NB4 (cell line): ENCODE measurements at regions not wholly inside any gene's neighbourhood (a gene's known extent, or its start where the extent isn't known, plus 50 kb on each side); places are given as distances from the start of the nearest gene placed in this dataset.

Experiments used
- DNase-seq: peaks from one replicate; pipeline ENCODE4 v3.0.0; 2010; ENCODE audit warnings: low read depth
- H3K4me3 ChIP-seq: one replicate; pipeline ENCODE4 v1.5.1; 2011; ENCODE audit warnings: mild to moderate bottlenecking, low read depth, low read length, moderate library complexity
- MYC ChIP-seq: IDR thresholded peaks from 2 replicates; pipeline ENCODE4 v1.6.1; 2011; ENCODE audit warnings: low read depth, low read length
- POLR2A ChIP-seq: IDR thresholded peaks from 2 replicates; pipeline ENCODE4 v1.6.1; 2011; ENCODE audit warnings: mild to moderate bottlenecking; ENCODE audit not compliant: insufficient read length; ENCODE audit errors: extremely low read depth
- TF ChIP-seq, protein P1 (sequence below): IDR thresholded peaks from 2 replicates; pipeline ENCODE4 v1.6.1; 2011; ENCODE audit warnings: low read depth, low read length
- TF ChIP-seq, protein P2 (sequence below): IDR thresholded peaks from one replicate; pipeline ENCODE4 v1.5.1; 2012; ENCODE audit warnings: low read depth, low read length

DNA sequence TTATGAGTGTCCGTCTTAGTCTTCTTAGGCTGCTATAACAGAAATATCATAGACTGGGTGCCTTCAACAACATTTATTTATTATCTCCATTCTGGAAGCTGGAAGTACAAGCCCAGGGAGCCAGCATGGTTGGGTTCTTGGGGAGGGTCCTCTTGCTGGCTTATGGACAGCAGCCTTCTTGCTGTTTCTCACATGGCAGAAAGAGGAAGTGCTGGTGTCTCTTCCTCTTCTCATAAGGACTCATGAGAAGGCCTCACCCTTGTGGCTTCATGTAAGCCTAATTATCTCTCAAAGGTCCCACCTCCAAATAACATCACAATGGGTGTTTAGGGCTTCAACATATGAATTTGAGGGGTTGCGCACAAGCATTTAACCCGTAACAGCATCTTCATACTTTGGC is 207.0 kb upstream of the COX10 start:
- peak; percentile 81 for DNase-seq

DNA sequence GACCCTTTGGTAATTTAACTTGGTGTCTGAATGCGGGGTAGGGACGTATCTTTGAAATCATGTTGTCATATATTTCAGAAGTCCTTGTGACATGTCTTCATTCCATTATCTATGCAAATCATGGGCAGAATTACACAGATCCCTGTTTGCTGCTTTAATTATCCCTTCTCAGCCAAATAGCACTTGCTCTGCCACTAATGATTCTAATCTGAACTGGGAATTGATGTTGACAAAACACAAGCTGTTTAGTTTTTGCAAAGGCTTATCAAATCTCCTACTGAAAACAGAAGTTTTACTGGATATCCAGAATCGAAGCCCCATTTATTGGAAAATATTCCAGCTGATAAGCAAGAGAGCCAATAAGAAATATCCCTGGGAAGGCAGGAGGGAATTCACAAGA is 205.9 kb upstream of the COX10 start:
- no peak overlapping the region for H3K4me3 ChIP-seq
- TF ChIP-seq, protein P1, sequence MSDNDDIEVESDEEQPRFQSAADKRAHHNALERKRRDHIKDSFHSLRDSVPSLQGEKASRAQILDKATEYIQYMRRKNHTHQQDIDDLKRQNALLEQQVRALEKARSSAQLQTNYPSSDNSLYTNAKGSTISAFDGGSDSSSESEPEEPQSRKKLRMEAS = no peak
- TF ChIP-seq MYC (no peak), POLR2A (no peak)
- TF ChIP-seq, protein P2, sequence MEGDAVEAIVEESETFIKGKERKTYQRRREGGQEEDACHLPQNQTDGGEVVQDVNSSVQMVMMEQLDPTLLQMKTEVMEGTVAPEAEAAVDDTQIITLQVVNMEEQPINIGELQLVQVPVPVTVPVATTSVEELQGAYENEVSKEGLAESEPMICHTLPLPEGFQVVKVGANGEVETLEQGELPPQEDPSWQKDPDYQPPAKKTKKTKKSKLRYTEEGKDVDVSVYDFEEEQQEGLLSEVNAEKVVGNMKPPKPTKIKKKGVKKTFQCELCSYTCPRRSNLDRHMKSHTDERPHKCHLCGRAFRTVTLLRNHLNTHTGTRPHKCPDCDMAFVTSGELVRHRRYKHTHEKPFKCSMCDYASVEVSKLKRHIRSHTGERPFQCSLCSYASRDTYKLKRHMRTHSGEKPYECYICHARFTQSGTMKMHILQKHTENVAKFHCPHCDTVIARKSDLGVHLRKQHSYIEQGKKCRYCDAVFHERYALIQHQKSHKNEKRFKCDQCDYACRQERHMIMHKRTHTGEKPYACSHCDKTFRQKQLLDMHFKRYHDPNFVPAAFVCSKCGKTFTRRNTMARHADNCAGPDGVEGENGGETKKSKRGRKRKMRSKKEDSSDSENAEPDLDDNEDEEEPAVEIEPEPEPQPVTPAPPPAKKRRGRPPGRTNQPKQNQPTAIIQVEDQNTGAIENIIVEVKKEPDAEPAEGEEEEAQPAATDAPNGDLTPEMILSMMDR = no peak
- no peak for DNase-seq

More for the DNA sequence above, 207.0 kb upstream of the COX10 start:
- H3K4me3 ChIP-seq = no peak overlapping the region
- no peak for TF ChIP-seq POLR2A
- TF ChIP-seq, protein P1 = peak; percentile 69

DNA sequence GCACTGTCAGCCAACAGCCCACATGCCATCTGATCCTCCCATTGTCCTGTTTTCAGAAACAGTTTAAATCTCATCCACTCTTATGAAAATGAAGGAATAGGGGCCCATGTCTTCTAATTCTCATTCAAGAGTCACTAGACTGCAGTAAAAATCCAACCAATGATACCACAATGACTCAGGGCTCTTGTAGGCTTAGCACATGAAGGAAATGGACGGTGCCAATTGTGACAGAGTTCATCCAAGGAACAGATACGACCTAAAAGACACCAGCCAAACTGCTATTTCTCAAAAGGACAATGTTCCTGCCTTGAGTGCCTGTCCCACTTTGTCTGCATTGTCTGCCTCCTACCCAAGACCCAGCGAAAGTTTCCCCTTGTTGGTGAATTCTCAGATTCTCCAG is 204.8 kb upstream of the COX10 start:
- no peak for TF ChIP-seq POLR2A
- TF ChIP-seq, protein P1 = no peak
- peak; percentile 69 for DNase-seq
- H3K4me3 ChIP-seq = no peak overlapping the region

DNA sequence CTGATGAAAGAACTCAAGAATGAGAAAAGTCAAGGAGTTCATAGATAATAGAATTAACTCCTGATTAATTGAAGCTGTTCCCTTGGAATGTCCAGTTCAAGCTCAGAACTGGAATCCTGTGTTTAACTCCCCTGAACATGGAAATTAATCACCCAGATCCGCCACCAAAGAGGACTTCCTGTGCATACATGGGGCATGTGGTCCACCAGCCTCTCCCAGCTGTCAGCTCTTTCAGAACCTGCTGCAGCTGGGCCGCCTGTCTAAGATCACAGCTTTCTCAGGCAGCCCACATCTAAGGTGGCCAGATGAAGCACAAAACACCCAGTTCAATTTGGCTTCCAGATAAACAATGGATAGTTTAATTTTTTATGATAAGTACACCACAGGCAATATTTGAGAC is 203.7 kb upstream of the COX10 start:
- no peak for TF ChIP-seq MYC
- no peak for TF ChIP-seq POLR2A
- TF ChIP-seq, protein P2 = no peak
- TF ChIP-seq, protein P1 = no peak
- DNase-seq = no peak
- H3K4me3 ChIP-seq = no peak overlapping the region

DNA sequence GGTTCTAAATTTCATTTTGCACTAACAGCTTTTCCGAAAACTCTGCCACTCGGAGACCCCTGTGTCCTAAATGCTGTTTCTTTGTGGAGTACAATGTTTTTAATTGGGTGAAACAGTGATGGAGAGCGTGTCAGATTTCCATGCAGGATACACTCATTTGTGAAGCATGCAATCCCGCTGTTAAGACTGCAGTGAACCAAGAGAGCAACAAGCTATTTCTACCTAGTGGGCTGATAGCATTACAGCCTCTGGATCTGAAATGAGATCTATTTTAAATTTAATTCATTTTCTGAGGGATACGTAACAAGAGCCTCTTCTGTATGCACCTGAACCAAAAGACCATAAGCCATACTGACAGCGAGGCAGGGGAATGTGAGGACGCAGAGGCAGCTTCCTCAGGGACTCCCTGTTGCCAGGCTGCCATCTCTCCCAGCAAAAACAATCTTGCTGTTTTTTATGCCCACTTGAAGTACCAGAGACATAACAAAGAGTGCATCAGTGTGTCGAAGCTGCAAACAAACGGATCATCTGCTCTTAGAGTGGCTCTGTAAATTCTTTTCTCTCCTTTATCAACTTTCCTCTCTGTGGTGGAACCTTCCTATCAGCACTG is 199.9 kb upstream of the COX10 start:
- TF ChIP-seq POLR2A (no peak), MYC (no peak)
- TF ChIP-seq, protein P2 = no peak
- TF ChIP-seq, protein P1 = no peak
- DNase-seq = no peak
- H3K4me3 ChIP-seq = no peak overlapping the region

DNA sequence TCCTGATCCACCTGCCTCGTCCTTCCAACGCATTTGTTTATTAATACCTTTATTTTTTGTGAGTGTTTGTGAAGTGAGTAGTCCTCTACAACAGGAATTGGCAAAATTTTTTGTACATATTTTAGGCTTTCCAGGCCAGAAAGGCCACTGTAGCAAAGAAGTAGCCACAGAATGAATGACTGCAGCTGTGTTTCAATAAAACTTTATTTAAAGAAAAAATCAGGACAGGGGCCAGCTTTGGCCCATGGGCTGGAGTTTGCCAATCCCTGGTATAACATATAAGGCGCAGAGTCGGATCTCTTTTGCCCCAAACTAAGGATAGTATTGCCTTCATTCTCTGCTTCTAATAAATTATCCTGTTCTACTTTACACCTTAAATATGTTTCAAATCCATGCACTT is 198.0 kb upstream of the COX10 start:
- TF ChIP-seq MYC = no peak
- TF ChIP-seq, protein P1 = no peak
- no peak overlapping the region for H3K4me3 ChIP-seq
- DNase-seq = no peak

DNA sequence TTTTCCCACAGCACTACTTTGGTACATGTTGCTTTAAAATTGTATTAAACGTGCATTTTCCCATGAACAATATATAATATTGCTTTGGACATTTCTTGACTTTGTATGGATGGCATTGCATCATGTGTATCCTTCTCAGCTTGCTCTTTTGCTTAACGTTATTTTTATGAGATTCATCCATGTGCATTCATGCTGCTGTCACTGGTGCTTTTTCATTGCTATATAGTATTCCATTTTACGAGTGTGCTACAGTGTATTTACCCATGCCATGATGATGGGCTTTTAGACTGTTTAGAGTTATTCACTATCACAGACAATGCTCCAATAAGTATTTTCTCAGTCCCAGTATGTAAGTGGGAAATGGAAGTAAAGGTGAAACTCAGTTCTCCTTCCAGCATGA is 195.2 kb upstream of the COX10 start:
- no peak overlapping the region for H3K4me3 ChIP-seq

More for the DNA sequence above, 195.2 kb upstream of the COX10 start:
- TF ChIP-seq MYC (no peak), POLR2A (no peak)
- TF ChIP-seq, protein P2 = no peak
- TF ChIP-seq, protein P1 = no peak
- DNase-seq = no peak
